H9 (cell line): ENCODE measurements at regions not wholly inside any gene's neighbourhood (a gene's known extent, or its start where the extent isn't known, plus 50 kb on each side); places are given as distances from the start of the nearest gene placed in this dataset.

Source experiments
- DNase-seq: peaks from one replicate; pipeline ENCODE4 v3.0.0-alpha.2; 2017
- H2AFZ ChIP-seq: one replicate; pipeline ENCODE4 v1.6.1; 2013; ENCODE audit warnings: mild to moderate bottlenecking, low read length, control low read depth, moderate library complexity
- H2AK5ac ChIP-seq: 2 replicates; pipeline ENCODE4 v1.6.1; 2013; ENCODE audit warnings: low read length, control low read depth, mixed read lengths; ENCODE audit not compliant: insufficient read length
- H2BK120ac ChIP-seq: one replicate; pipeline ENCODE4 v1.6.1; 2013; ENCODE audit warnings: low read depth, mild to moderate bottlenecking, low read length, control low read depth, inconsistent platforms; ENCODE audit not compliant: poor library complexity, severe bottlenecking
- H2BK12ac ChIP-seq: 2 replicates; pipeline ENCODE4 v1.6.1; 2013; ENCODE audit warnings: low read length, control low read depth, mixed read lengths, low read depth; ENCODE audit not compliant: insufficient read length
- H2BK15ac ChIP-seq: 2 replicates; pipeline ENCODE4 v1.6.1; 2013; ENCODE audit warnings: low read depth, low read length, control low read depth
- H2BK20ac ChIP-seq: one replicate; pipeline ENCODE4 v1.6.1; 2013; ENCODE audit warnings: low read depth, mild to moderate bottlenecking, low read length, control low read depth, inconsistent platforms; ENCODE audit not compliant: poor library complexity, severe bottlenecking
- H2BK5ac ChIP-seq: 2 replicates; pipeline ENCODE4 v1.6.1; 2013; ENCODE audit warnings: low read length, control low read depth, mixed read lengths; ENCODE audit not compliant: insufficient read length
- H3K14ac ChIP-seq: 2 replicates; pipeline ENCODE4 v1.6.1; 2013; ENCODE audit warnings: low read length, control low read depth; ENCODE audit not compliant: insufficient read depth
- H3K18ac ChIP-seq: 2 replicates; pipeline ENCODE4 v1.6.1; 2013; ENCODE audit warnings: low read depth, mild to moderate bottlenecking, mixed read lengths, low read length, control low read depth; ENCODE audit not compliant: insufficient read length
- H3K23ac ChIP-seq: 2 replicates; pipeline ENCODE4 v1.6.1; 2013; ENCODE audit warnings: low read length, control low read depth, mixed read lengths, low read depth; ENCODE audit not compliant: insufficient read length
- H3K23me2 ChIP-seq: 2 replicates; pipeline ENCODE4 v1.6.1; 2013; ENCODE audit warnings: low read depth, mild to moderate bottlenecking, mixed read lengths, low read length, control low read depth; ENCODE audit not compliant: insufficient read length, poor library complexity, severe bottlenecking
- H3K27ac ChIP-seq: 2 replicates; pipeline ENCODE4 v1.5.1; 2013; ENCODE audit warnings: low read length, control low read depth, mixed read lengths, low read depth; ENCODE audit not compliant: insufficient read length
- H3K27me3 ChIP-seq: 2 replicates; pipeline ENCODE4 v1.6.1; 2013; ENCODE audit warnings: low read length, control low read depth, inconsistent platforms; ENCODE audit not compliant: insufficient read depth
- H3K4ac ChIP-seq: 2 replicates; pipeline ENCODE4 v1.6.1; 2013; ENCODE audit warnings: low read depth, mild to moderate bottlenecking, control low read depth, inconsistent platforms, low read length, moderate library complexity
- H3K4me1 ChIP-seq: 2 replicates; pipeline ENCODE4 v1.6.1; 2013; ENCODE audit warnings: low read length, control low read depth, inconsistent platforms; ENCODE audit not compliant: insufficient read depth
- H3K4me2 ChIP-seq: 2 replicates; pipeline ENCODE4 v1.6.1; 2013; ENCODE audit warnings: low read length, control low read depth, mixed read lengths; ENCODE audit not compliant: insufficient read length, insufficient read depth
- H3K56ac ChIP-seq: 2 replicates; pipeline ENCODE4 v1.6.1; 2013; ENCODE audit warnings: low read depth, mild to moderate bottlenecking, mixed read lengths, low read length, control low read depth; ENCODE audit not compliant: insufficient read length
- H3K79me1 ChIP-seq: 2 replicates; pipeline ENCODE4 v1.6.1; 2013; ENCODE audit warnings: low read depth, mild to moderate bottlenecking, moderate library complexity, low read length, control low read depth, inconsistent platforms; ENCODE audit not compliant: insufficient read depth, poor library complexity, severe bottlenecking
- H3K79me2 ChIP-seq: 2 replicates; pipeline ENCODE4 v1.6.1; 2013; ENCODE audit warnings: low read length, control low read depth, inconsistent platforms; ENCODE audit not compliant: insufficient read depth
- H3K9ac ChIP-seq: 2 replicates; pipeline ENCODE4 v1.6.1; 2013; ENCODE audit warnings: low read length, control low read depth, mixed read lengths; ENCODE audit not compliant: insufficient read length; ENCODE audit errors: extremely low read depth
- H3K9me3 ChIP-seq: one replicate; pipeline ENCODE4 v1.6.1; 2013; ENCODE audit warnings: low read depth, low read length, inconsistent platforms; ENCODE audit not compliant: control insufficient read depth
- H3T11ph ChIP-seq: one replicate; pipeline ENCODE4 v1.6.1; 2013; ENCODE audit warnings: mild to moderate bottlenecking, low read length, control low read depth, inconsistent platforms
- H4K20me1 ChIP-seq: one replicate; pipeline ENCODE4 v1.6.1; 2013; ENCODE audit not compliant: control insufficient read depth, insufficient read length, insufficient read depth
- H4K5ac ChIP-seq: 2 replicates; pipeline ENCODE4 v1.6.1; 2013; ENCODE audit warnings: low read depth, mild to moderate bottlenecking, mixed read lengths, low read length, control low read depth; ENCODE audit not compliant: insufficient read length
- H4K8ac ChIP-seq: replicated peaks from 2 replicates; pipeline ENCODE4 v1.6.1; 2013; ENCODE audit warnings: low read length, control low read depth, mixed read lengths, low read depth; ENCODE audit not compliant: insufficient read length
- H4K91ac ChIP-seq: 2 replicates; pipeline ENCODE4 v1.6.1; 2013; ENCODE audit warnings: low read depth, mild to moderate bottlenecking, moderate library complexity, mixed read lengths, low read length, control low read depth; ENCODE audit not compliant: insufficient read length
- H3K27ac Mint-ChIP-seq, 3 experiments: 2 replicates in 2 of 3; 3 replicates in 1 of 3; pipeline ENCODE4 v1.8.0; 2020 to 2021; ENCODE audit warnings: mixed read lengths in 3 of 3, mild to moderate bottlenecking in 1 of 3, moderate library complexity in 1 of 3
- H3K27me3 Mint-ChIP-seq: 2 replicates; pipeline ENCODE4 v1.8.0; 2021; ENCODE audit warnings: low read depth, mild to moderate bottlenecking, moderate library complexity, mixed read lengths
- H3K36me3 Mint-ChIP-seq, 3 experiments: 2 replicates in 2 of 3; 3 replicates in 1 of 3; pipeline ENCODE4 v1.8.0; 2020 to 2021; ENCODE audit warnings: low read depth in 3 of 3, mixed read lengths in 3 of 3; ENCODE audit not compliant: insufficient read depth in 1 of 3
- H3K4me1 Mint-ChIP-seq, 2 experiments: 2 replicates each; pipeline ENCODE4 v1.8.0; 2020; ENCODE audit warnings: mixed read lengths in 2 of 2
- H3K4me3 Mint-ChIP-seq, 2 experiments: 2 replicates in 1 of 2; 3 replicates in 1 of 2; pipeline ENCODE4 v1.8.0; 2020 to 2021; ENCODE audit warnings: mild to moderate bottlenecking in 2 of 2, mixed read lengths in 2 of 2, moderate library complexity in 1 of 2
- H3K9me3 Mint-ChIP-seq, 2 experiments: 2 replicates in 1 of 2; 3 replicates in 1 of 2; pipeline ENCODE4 v1.8.0; 2020; ENCODE audit warnings: mild to moderate bottlenecking in 2 of 2, mixed read lengths in 2 of 2, moderate library complexity in 1 of 2
- CTCF ChIP-seq: fragments of 200-600 bp; sonication (generic); conservative IDR thresholded peaks from 3 replicates; pipeline ENCODE4 v1.8.0; 2021; ENCODE audit warnings: antibody characterized with exemption, mild to moderate bottlenecking

DNA sequence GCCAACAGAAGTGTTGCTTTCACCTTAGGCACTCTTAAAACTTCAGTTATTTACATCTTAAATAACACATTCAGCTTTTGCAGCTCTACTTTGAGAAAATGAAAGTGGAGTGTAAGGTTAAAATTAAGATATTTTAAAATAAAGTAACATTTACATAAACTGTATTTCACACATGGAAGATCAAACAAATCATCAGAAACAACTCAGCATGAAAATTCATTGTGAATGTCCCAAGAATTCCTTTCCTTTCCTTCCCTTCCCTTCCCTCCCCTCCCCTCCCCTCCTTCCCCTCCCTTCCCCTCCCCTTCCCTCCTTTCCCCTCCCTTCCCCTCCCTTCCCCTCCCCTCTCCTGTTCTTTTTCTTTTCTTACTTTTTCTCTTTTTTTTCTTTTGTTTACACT lies 238.0 kb upstream of the DOK6 start:
- Histone ChIP-seq H3K79me2 (no peaks in the 10 kb centered on the region), H2BK5ac (no peak overlapping the region), H2AK5ac (no peak overlapping the region), H2BK12ac (no peak overlapping the region), H4K20me1 (no peaks in the 10 kb centered on the region), H3K4me1 (no peaks in the 10 kb centered on the region; the same call in 1 of the 2 replicates), H3K18ac (no peak overlapping the region), H3K9ac (no peak overlapping the region), H3K79me1 (no peaks in the 10 kb centered on the region), H2BK15ac (no peak overlapping the region), H3K23me2 (no peaks in the 10 kb centered on the region), H3K4me2 (no peak overlapping the region), H3K27me3 (no peaks in the 10 kb centered on the region), H4K8ac (no peak overlapping the region), H3K14ac (no peak overlapping the region), H2BK20ac (no peak overlapping the region), H3K23ac (no peak overlapping the region), H3T11ph (no peak overlapping the region), H2AFZ (no peak overlapping the region), H3K4ac (no peak overlapping the region), H3K56ac (no peak overlapping the region), H3K9me3 (no peaks in the 10 kb centered on the region), H3K27ac (no peak overlapping the region), H2BK120ac (no peak overlapping the region), H4K91ac (no peak overlapping the region), H4K5ac (no peak overlapping the region)
- DNase-seq: no peak
- Mint-ChIP-seq H3K27me3 (no peaks in the 10 kb centered on the region), H3K27ac (no peak overlapping the region), H3K4me1 (peaks cover 0 to 10% of the 10 kb centered on the region in 2 experiments; a peak in 1 of 4 replicates), H3K4me3 (no peak overlapping the region), H3K36me3 (no peaks in the 10 kb centered on the region; a peak in 1 of 7 replicates), H3K9me3 (peaks cover 0 to 5% of the 10 kb centered on the region in 2 experiments; a peak in 3 of 5 replicates)
- no peak for TF ChIP-seq CTCF
